ENCODE measurements at regions not wholly inside any gene's neighbourhood (a gene's known extent, or its start where the extent isn't known, plus 50 kb on each side); places are given as distances from the start of the nearest gene placed in this dataset.

GRCh38 chr3:104768886-104769285 is 597.8 kb upstream of the ALCAM start:
- TF ChIP-seq CTCF (conservative IDR thresholded peaks at IDR 0.05; ENCODE audit: low read length), result no peak
- no peak overlapping the region for H3K4me3 ChIP-seq (ENCODE audit: low read length)
- DNase-seq (ENCODE audit: low read depth), result peak; percentile 18

GRCh38 chr3:104779324-104779723 is 587.4 kb upstream of the ALCAM start:
- TF ChIP-seq CTCF (conservative IDR thresholded peaks at IDR 0.05; ENCODE audit: low read length), result no peak

GRCh38 chr3:104781112-104781511 is 585.6 kb upstream of the ALCAM start:
- no peak for DNase-seq (ENCODE audit: low read depth)
- TF ChIP-seq CTCF (conservative IDR thresholded peaks at IDR 0.05; ENCODE audit: low read length), result no peak

More at GRCh38 chr3:104779324-104779723, 587.4 kb upstream of the ALCAM start:
- DNase-seq (ENCODE audit: low read depth), result no peak
- no peak overlapping the region for H3K4me3 ChIP-seq (ENCODE audit: low read length)

GRCh38 chr3:104785947-104786346 is 580.8 kb upstream of the ALCAM start:
- H3K4me3 ChIP-seq (ENCODE audit: low read length), result no peak overlapping the region
- TF ChIP-seq CTCF (conservative IDR thresholded peaks at IDR 0.05; ENCODE audit: low read length), result no peak
- DNase-seq (ENCODE audit: low read depth), result no peak

More at GRCh38 chr3:104781112-104781511, 585.6 kb upstream of the ALCAM start:
- no peak overlapping the region for H3K4me3 ChIP-seq (ENCODE audit: low read length)

GRCh38 chr3:104787306-104787705 is 579.4 kb upstream of the ALCAM start:
- H3K4me3 ChIP-seq (ENCODE audit: low read length), result no peak overlapping the region

GRCh38 chr3:104788807-104789206 is 577.9 kb upstream of the ALCAM start:
- no peak overlapping the region for H3K4me3 ChIP-seq (ENCODE audit: low read length)
- no peak for TF ChIP-seq CTCF (conservative IDR thresholded peaks at IDR 0.05; ENCODE audit: low read length)
- no peak for DNase-seq (ENCODE audit: low read depth)

More at GRCh38 chr3:104787306-104787705, 579.4 kb upstream of the ALCAM start:
- TF ChIP-seq CTCF (conservative IDR thresholded peaks at IDR 0.05; ENCODE audit: low read length), result no peak
- DNase-seq (ENCODE audit: low read depth), result no peak

- DNase-seq (ENCODE audit: low read depth), result no peak
- no peak for TF ChIP-seq CTCF (conservative IDR thresholded peaks at IDR 0.05; ENCODE audit: low read length)
- H3K4me3 ChIP-seq (ENCODE audit: low read length), result no peak overlapping the region
Observed at GRCh38 chr3:104791331-104791730, 575.4 kb upstream of the ALCAM start.
